ENCODE measurements at regions not wholly inside any gene's neighbourhood (a gene's known extent, or its start where the extent isn't known, plus 50 kb on each side); places are given as distances from the start of the nearest gene placed in this dataset.

DNA sequence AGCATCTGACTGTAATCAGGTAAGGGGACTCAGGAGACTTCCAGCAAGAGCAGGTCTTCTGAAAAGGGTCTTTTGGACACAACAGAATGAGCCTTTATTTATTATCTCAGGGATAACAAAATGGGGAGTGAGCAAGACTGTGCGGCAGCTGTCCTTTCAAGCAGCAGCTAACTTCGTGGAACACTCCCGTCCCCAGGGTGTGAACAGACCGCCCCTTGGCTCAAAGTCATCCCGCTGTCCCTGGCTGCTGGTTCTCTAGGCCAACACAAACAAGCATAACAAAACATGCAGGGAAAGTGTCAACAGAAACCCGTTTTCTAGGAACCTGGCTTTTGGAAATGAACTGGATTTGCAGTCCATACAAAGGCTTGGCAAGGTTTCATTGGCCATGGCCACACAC, 787.9 kb upstream of the FANCL start:
- DNase-seq, result no peak

GRCh38 chr2:59027320-59027719, 786.2 kb upstream of the FANCL start:
- no peak for DNase-seq

- DNase-seq, result peak in 1 of 5 experiments; percentile 1
These were observed 784.1 kb upstream of the FANCL start for GRCh38 chr2:59025157-59025757.

DNA sequence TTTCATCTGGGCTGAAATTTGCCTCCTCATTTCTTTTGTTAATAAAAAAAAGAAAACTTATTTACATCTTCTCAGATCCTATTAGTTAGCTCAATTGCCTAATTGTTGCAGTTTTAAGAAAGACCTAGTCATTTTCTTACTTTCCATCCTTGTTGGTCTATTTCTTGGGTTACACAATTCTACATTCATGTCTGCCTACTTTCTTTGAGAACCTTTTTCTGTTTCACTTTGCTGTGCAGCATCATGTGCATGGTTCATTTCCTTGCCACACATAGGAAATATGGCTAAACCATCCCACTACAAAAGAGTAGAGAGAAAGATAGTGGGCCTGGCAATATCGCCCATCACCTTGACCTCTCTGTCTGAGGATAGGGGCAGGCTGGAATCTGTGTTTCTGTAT, 780.7 kb upstream of the FANCL start:
- DNase-seq, result no peak

GRCh38 chr2:59019566-59020159, 778.5 kb upstream of the FANCL start:
- DNase-seq, result no peak

DNA sequence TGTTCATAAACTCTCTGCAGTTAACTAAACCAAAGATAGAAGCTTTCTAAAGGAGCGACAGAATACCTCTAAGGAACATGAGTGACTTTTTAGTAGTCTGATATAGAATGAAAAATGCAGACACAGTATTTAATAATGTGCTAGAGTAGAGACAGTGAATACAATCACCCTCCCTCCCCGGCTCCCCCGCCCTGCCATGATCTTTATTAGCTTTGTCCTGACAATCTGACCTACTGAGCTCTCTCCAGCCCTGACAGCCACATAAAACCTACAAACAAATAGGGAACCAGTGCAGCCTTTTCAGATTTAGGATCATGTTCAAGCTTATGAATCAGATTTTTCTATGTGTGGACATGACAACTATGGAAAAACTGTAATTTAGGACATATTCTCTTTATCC, 777.6 kb upstream of the FANCL start:
- DNase-seq, result no peak

DNA sequence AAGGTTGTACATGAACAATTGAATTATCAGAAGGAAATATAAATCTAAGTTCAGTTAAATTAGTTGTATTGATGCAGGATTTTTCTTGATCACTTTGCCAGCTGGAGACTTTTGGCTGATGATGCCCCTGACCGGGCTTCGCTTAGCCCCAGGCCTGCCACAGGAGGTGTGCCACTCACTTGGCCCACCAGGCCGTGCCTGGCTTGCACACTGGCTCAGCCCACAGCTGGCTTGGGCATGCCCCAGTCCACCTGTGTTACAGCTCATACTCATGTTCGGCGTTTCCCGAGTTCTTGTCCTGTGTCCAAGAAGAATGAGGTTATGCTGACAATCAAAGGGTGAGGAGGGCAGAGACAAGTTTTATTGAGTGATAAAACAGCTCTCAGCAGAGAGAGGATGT, 773.9 kb upstream of the FANCL start:
- no peak for DNase-seq

DNA sequence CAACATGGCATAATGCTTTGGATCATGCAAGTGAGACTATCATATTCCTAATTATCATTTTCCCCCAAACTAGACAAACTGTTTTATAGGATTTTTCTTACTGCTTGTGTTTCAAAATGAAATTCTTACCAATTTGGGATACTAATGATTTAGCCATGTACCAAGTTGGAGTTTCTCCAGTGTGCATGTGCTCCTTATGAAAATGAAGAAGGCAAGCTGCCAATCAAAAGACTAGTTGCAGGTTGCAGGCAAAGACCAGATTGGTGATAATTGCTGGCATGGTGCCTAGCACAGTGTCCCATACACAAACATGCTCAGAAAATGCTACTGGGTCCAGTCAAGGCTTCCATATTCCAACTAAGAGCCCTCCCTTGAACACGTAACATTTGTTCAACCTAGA, 771.8 kb upstream of the FANCL start:
- no peak for DNase-seq

DNA sequence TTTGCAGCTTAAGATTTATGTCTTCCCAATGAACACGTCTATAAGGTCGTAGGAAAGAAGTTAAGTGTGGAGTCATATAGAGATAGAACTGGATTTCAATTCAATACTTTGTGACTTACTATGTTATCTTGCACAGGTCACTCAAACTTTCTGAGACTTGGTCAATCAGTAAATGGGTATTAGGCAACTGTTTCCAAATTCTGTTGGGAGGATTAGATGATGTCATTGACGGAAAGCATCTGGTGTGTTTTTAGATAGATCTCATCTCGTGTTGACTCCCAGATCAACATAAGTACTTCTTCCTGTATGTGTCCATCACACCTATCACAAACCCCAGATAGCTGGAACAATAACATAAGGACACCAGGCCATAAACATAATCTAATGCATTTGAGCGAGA, 771.1 kb upstream of the FANCL start:
- DNase-seq, result no peak

DNA sequence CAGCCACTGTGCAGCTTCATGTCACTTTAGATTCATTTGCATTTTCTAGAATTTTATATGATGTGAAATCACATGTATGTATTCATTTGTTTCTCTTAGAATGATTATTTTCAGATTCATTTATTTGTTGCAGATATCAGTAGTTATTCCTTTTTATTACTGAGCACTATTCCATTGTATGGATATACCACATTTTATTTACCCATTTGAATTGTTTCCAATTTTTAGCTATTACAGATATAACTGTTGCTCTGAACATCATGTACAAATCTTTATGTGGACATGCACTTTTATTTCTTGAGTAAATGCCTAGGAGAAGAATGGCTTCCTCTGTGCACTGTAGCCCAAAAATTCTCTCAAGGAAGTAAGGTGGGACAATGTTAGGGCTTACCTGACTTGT, 767.8 kb upstream of the FANCL start:
- no peak for DNase-seq

DNA sequence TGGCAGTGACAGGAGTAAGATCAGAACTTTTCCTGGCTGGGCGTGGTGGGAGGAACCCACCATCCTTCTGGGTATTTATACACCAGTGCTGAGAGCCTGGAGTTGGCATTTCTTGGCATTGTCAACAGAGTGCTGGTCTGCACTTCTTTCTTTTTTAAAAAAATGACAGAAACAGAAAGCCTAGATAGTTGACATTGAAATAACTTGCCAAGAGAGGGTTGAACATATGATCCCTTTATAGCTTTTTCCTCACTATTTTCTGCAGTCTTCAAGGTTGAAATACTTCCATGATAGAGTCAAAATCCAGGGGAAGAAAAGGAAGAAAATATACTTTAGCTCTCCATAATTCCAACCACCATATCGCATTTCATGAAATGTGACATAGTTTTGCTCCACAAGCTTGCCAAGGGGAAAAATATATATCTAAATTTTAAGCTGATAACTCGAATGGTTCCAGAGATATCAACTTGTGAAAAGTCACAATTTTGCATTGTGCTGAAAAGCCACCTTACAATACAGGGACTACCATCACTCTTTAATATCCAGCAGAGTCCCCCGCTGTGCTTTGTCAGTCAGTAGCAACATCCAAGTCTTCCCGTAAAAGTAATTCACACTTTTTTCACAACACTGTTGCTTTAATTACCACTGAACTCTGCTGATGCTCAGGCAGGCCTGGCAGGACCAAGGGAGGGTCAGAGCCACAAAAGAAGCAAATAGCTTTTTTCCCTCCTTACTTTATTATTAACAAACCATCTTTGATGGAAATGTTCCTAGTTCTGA, 764.9 kb upstream of the FANCL start:
- DNase-seq, result no peak

DNA sequence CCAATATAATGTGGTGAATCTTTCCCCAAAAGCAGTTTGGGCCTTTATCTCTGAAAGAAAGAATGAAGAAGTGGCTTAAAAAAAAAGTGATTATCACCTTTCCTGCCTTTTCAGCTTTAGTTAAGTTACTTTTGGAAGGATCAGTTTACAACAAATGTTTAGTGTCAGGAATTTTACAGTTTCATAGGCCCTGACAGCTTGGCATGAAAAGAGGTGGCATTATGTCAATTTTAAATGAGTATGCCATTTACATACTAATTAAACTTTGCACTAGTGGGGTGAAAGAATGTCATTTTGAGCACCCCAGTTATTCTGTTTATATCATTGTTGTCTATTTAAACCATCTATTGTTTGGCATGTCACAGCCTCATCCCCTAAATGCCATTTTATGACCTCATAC, 763.5 kb upstream of the FANCL start:
- no peak for DNase-seq

GRCh38 chr2:59000796-59001195, 759.7 kb upstream of the FANCL start:
- no peak for DNase-seq

DNA sequence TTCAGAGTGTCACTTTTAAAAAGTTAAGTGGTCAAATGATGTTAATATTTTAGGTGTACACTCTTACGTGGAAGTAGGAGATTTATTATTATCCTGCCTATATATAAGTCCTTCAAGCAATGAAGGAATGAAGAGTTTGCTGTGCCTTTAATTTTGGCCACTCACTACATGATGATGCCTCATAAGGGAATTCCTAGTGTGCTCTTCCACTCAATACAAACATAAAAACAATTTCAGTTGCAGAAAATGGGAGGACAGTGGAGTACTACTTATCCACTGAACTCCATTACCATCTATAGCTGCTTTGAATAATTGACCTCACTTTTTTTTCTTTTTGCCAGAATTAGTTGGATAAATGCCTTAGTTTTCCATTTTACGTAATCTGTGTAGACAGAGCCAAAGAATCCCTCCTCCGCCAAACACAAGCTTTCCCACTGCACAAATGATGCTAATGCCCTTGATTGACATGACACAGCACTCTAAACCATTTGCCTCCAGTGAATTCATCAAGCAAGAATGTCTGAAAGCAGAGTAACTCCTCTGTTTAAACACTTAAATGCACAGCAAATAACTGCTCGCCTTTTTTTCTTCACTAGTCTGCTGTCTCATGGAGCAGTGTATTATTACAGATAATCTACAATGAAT, 751.1 kb upstream of the FANCL start:
- no peak for DNase-seq

DNA sequence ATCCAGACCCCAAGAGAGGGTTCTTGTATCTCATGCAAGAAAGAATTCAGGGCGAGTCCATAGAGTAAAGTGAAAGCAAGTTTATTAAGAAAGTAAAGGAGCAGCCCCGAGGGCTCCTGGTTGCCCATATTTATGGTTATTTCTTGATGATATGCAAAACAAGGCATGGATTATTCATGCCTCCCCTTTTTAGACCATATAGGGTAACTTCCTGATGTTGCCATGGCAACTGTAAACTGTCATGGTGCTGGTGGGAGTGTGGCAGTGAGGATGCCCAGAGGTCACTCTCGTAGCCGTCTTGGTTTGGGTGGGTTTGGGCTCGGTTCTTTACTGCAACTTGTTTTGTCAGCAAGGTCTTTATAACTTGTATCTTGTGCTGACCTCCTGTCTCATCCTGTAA, 750.2 kb upstream of the FANCL start:
- DNase-seq, result no peak

DNA sequence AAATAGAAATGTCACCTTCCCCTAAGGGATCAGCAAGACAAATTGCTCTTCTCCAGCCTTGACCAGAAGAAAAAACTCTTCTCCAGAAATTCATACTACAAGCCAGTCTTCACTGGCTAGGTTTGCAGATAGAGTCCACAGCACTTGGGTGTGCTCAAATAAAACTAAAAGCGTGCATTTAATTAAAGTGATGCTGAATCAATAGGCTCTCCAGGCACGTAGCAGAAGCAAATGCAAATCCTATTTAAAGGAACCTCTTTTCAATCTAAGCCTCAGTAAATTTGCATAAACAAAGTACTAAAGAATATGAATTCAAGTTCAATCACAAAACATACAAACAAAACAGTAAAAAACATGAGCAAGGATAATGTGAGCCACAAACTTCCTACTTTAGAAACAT, 744.4 kb upstream of the FANCL start:
- no peak for DNase-seq

DNA sequence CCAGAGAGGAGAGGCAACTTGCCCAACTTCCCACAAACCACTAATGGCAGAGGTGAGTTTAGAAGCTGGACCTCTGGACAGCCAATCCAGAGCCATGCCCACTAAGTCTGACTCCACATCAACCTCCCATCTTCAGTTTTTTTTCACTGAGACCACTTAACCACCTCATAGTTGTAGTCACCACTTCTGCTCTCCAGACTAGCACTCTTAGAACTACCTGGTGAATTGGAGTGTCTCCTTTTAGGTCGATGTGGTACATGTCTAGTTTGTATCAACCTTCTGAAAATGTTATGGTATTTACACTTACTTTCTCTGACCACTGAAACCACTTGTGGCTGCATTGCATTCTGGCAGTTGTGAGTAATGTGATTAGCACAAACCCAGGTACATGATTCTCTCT, 743.6 kb upstream of the FANCL start:
- peak in 1 of 5 experiments; percentile 5 for DNase-seq

DNA sequence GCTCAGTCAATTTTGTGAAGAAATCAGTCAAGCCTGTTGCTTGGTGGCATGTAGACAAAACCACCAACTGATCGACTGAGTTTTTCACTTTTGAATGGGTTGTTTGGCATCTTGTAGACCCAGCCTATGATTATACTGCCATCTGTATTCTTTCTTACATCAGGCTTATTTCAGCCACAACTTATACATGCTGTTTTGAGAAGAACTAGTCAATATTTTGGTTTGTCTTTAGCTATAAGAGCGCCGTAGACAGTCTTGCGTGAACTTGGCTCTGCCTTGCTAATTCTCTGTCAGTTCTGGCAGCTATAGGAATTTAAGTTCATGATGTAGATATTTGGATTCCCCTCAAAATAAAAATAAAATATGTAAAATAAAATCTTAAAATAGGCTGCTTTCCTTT, 742.0 kb upstream of the FANCL start:
- no peak for DNase-seq

DNA sequence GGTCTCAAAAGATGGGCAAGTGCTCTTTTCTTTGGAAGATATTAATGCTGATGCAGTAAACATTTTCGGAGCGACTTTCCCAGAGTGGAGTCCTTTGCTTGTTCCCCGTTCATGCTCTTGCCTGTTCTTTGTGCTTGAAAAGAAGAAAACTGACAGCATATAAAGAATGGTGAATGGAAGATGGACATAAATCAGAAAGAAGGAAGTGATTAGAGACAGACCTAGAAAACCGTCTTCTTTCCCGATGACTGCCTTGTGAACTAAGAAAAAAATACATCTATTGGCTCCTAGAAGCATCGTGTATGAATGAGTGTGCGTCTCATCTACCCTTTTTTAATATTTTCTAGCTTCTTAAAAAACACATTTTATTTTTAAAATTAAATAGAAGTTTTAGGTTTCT, 740.1 kb upstream of the FANCL start:
- DNase-seq, result no peak

- DNase-seq, result no peak
These were observed 735.4 kb upstream of the FANCL start for GRCh38 chr2:58976375-58977071.

DNA sequence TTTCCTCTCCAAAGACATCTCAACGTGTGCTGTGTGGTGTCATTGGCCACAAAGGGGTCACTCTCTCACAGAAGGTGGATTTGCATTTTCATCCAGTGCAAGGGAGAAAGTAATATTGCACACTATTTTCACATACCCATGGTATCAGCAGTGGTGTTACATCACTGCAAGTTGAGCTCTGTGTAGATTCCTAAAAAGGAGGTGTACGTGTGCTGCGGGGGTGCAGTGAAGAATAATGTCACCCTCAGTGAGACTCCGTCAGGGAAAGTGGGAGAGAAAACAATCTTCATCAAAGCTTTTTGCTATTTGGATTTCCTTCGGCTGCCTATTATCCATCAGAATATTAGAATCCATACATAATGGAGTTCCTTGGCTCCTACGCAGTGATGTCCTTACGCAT, 733.8 kb upstream of the FANCL start:
- no peak for DNase-seq

DNA sequence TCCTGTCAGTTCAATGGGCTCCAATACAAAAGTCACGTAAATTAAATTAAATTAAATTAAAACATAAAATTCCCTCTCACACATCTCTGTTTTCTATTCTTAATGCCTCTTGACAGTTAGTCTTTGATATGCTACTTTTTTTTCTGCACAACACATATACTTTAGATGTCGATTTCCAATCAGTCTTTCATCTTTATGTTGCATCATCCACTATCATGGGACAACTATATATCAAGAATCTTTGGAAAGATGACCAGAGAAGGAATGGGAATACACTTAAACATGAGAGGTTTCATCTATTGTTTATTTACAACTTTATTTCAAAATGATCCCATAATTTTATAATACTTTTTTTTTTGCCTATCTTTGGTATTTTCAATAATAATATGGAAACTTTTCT, 733.3 kb upstream of the FANCL start:
- no peak for DNase-seq

DNA sequence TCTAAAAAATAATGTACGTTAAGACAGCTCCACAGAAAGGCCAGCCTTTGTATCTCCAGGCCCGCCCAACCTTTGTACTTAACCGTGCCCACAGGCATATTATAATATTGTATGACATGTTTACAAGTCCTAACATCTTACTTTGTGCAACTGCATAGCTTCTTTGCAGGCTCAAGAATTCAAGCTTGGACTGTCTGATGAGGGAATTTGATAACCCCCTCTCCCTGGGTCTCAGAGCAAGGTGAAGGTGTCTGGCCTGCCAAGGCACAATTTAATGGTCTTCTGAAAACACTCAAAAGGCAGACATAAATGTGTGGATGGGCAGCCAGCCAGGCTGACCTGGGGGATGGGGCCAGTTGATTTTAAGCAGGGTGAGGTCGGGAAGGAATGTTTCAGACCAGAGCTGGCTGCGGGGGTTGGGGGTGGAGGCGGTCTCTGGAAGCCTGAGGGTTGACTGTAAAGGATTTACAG, 732.7 kb upstream of the FANCL start:
- no peak for DNase-seq

Data from T-helper 2 cell (primary cell).